ENCODE measurements at regions not wholly inside any gene's neighbourhood (a gene's known extent, or its start where the extent isn't known, plus 50 kb on each side); places are given as distances from the start of the nearest gene placed in this dataset.

DNA sequence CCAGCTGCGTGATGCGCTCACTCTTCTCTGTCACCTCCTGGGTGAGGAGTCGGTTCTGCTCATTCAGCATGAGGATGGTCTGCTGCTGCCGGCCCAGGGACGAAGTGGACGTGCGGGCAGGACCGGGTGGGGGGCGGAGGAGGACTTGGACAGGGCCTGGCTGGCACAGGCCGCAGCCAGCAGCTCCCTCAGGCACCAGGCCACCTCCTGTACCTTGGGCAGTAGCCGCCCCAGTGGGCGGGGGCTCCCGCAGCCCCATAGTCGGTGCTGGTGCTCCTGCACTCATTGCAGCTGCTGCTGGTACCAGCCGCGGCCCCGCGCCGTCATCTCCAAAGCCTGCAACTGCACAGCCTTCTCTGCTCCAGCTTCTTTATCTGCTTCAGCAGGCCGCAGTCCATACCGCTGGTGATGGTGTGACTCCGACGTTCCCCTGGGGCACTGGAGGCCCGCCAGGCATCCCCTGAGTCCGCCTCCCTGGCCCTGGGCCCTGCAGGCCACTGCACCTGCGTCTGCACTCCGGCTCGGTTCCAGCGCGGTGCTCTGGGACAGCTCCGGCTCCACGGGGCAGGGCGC, 884.9 kb upstream of the ZNF722 start:
- DNase-seq (ENCODE audit: low spot score) (no peak), ATAC-seq (no peak)
- no peaks in the 10 kb centered on the region for H3K9me2 ChIP-seq (ENCODE audit: insufficient read depth)
- no peaks in the 10 kb centered on the region for H3F3A ChIP-seq (replicated peaks; ENCODE audit: low read depth)
- H3K4me3 ChIP-seq, result no peak overlapping the region
- H3K27ac ChIP-seq (ENCODE audit: low read depth), result no peak overlapping the region
- H3K4me1 Mint-ChIP-seq, result no peaks in the 10 kb centered on the region
- TF ChIP-seq, protein P1, sequence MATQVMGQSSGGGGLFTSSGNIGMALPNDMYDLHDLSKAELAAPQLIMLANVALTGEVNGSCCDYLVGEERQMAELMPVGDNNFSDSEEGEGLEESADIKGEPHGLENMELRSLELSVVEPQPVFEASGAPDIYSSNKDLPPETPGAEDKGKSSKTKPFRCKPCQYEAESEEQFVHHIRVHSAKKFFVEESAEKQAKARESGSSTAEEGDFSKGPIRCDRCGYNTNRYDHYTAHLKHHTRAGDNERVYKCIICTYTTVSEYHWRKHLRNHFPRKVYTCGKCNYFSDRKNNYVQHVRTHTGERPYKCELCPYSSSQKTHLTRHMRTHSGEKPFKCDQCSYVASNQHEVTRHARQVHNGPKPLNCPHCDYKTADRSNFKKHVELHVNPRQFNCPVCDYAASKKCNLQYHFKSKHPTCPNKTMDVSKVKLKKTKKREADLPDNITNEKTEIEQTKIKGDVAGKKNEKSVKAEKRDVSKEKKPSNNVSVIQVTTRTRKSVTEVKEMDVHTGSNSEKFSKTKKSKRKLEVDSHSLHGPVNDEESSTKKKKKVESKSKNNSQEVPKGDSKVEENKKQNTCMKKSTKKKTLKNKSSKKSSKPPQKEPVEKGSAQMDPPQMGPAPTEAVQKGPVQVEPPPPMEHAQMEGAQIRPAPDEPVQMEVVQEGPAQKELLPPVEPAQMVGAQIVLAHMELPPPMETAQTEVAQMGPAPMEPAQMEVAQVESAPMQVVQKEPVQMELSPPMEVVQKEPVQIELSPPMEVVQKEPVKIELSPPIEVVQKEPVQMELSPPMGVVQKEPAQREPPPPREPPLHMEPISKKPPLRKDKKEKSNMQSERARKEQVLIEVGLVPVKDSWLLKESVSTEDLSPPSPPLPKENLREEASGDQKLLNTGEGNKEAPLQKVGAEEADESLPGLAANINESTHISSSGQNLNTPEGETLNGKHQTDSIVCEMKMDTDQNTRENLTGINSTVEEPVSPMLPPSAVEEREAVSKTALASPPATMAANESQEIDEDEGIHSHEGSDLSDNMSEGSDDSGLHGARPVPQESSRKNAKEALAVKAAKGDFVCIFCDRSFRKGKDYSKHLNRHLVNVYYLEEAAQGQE (IDR thresholded peaks at IDR 0.05; ENCODE audit: unreplicated experiment), result no peak
- TF ChIP-seq JUNB (IDR thresholded peaks at IDR 0.05; ENCODE audit: unreplicated experiment), result no peak
- TF ChIP-seq CREB1 (CRISPR knock-in tag; IDR thresholded peaks at IDR 0.05; ENCODE audit: low read depth), result no peak
- no peak for TF ChIP-seq EZH2 (IDR thresholded peaks at IDR 0.05; ENCODE audit: low read depth, unreplicated experiment)
- TF ChIP-seq NANOG (IDR thresholded peaks at IDR 0.05; ENCODE audit: borderline replicate concordance), result no peak
- TF ChIP-seq, protein P2, sequence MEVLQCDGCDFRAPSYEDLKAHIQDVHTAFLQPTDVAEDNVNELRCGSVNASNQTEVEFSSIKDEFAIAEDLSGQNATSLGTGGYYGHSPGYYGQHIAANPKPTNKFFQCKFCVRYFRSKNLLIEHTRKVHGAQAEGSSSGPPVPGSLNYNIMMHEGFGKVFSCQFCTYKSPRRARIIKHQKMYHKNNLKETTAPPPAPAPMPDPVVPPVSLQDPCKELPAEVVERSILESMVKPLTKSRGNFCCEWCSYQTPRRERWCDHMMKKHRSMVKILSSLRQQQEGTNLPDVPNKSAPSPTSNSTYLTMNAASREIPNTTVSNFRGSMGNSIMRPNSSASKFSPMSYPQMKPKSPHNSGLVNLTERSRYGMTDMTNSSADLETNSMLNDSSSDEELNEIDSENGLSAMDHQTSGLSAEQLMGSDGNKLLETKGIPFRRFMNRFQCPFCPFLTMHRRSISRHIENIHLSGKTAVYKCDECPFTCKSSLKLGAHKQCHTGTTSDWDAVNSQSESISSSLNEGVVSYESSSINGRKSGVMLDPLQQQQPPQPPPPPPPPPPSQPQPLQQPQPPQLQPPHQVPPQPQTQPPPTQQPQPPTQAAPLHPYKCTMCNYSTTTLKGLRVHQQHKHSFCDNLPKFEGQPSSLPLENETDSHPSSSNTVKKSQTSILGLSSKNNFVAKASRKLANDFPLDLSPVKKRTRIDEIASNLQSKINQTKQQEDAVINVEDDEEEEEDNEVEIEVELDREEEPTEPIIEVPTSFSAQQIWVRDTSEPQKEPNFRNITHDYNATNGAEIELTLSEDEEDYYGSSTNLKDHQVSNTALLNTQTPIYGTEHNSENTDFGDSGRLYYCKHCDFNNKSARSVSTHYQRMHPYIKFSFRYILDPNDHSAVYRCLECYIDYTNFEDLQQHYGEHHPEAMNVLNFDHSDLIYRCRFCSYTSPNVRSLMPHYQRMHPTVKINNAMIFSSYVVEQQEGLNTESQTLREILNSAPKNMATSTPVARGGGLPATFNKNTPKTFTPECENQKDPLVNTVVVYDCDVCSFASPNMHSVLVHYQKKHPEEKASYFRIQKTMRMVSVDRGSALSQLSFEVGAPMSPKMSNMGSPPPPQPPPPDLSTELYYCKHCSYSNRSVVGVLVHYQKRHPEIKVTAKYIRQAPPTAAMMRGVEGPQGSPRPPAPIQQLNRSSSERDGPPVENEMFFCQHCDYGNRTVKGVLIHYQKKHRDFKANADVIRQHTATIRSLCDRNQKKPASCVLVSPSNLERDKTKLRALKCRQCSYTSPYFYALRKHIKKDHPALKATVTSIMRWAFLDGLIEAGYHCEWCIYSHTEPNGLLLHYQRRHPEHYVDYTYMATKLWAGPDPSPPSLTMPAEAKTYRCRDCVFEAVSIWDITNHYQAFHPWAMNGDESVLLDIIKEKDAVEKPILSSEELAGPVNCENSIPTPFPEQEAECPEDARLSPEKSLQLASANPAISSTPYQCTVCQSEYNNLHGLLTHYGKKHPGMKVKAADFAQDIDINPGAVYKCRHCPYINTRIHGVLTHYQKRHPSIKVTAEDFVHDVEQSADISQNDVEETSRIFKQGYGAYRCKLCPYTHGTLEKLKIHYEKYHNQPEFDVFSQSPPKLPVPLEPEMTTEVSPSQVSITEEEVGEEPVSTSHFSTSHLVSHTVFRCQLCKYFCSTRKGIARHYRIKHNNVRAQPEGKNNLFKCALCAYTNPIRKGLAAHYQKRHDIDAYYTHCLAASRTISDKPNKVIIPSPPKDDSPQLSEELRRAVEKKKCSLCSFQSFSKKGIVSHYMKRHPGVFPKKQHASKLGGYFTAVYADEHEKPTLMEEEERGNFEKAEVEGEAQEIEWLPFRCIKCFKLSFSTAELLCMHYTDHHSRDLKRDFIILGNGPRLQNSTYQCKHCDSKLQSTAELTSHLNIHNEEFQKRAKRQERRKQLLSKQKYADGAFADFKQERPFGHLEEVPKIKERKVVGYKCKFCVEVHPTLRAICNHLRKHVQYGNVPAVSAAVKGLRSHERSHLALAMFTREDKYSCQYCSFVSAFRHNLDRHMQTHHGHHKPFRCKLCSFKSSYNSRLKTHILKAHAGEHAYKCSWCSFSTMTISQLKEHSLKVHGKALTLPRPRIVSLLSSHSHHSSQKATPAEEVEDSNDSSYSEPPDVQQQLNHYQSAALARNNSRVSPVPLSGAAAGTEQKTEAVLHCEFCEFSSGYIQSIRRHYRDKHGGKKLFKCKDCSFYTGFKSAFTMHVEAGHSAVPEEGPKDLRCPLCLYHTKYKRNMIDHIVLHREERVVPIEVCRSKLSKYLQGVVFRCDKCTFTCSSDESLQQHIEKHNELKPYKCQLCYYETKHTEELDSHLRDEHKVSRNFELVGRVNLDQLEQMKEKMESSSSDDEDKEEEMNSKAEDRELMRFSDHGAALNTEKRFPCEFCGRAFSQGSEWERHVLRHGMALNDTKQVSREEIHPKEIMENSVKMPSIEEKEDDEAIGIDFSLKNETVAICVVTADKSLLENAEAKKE (CRISPR knock-in tag; IDR thresholded peaks at IDR 0.05), result no peak
- TF ChIP-seq, protein P3, sequence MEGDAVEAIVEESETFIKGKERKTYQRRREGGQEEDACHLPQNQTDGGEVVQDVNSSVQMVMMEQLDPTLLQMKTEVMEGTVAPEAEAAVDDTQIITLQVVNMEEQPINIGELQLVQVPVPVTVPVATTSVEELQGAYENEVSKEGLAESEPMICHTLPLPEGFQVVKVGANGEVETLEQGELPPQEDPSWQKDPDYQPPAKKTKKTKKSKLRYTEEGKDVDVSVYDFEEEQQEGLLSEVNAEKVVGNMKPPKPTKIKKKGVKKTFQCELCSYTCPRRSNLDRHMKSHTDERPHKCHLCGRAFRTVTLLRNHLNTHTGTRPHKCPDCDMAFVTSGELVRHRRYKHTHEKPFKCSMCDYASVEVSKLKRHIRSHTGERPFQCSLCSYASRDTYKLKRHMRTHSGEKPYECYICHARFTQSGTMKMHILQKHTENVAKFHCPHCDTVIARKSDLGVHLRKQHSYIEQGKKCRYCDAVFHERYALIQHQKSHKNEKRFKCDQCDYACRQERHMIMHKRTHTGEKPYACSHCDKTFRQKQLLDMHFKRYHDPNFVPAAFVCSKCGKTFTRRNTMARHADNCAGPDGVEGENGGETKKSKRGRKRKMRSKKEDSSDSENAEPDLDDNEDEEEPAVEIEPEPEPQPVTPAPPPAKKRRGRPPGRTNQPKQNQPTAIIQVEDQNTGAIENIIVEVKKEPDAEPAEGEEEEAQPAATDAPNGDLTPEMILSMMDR (conservative IDR thresholded peaks at IDR 0.05; ENCODE audit: low read depth in 2 of 2), result no peak
- TF ChIP-seq STAT1 (IDR thresholded peaks at IDR 0.05; ENCODE audit: unreplicated experiment), result no peak
- TF ChIP-seq ZNF114 (CRISPR knock-in tag; IDR thresholded peaks at IDR 0.05), result no peak
- TF ChIP-seq, protein P4, sequence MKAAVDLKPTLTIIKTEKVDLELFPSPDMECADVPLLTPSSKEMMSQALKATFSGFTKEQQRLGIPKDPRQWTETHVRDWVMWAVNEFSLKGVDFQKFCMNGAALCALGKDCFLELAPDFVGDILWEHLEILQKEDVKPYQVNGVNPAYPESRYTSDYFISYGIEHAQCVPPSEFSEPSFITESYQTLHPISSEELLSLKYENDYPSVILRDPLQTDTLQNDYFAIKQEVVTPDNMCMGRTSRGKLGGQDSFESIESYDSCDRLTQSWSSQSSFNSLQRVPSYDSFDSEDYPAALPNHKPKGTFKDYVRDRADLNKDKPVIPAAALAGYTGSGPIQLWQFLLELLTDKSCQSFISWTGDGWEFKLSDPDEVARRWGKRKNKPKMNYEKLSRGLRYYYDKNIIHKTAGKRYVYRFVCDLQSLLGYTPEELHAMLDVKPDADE (IDR thresholded peaks at IDR 0.05), result no peak
- TF ChIP-seq EZH2phosphoT487 (IDR thresholded peaks at IDR 0.05; ENCODE audit: unreplicated experiment), result no peak
- H3K36me3 Mint-ChIP-seq (ENCODE audit: low read depth), result peaks cover 34% of the 10 kb centered on the region
- H3K27me3 Mint-ChIP-seq (ENCODE audit: insufficient read depth, low read depth, poor library complexity), result peaks cover 5% of the 10 kb centered on the region
- H3K27me3 ChIP-seq (ENCODE audit: insufficient read depth), result no peaks in the 10 kb centered on the region
- H2AFZ ChIP-seq, result no peak overlapping the region
- H4K20me1 ChIP-seq (replicated peaks; ENCODE audit: insufficient read depth), result no peaks in the 10 kb centered on the region
- no peak overlapping the region for H3K4me3 Mint-ChIP-seq
- H3K27ac Mint-ChIP-seq, result no peak overlapping the region
- H3K79me2 ChIP-seq (replicated peaks; ENCODE audit: insufficient read depth), result no peaks in the 10 kb centered on the region
- peaks cover 4% of the 10 kb centered on the region for H3K36me3 ChIP-seq (ENCODE audit: insufficient read depth)
- peaks cover 84% of the 10 kb centered on the region for H3K9me3 Mint-ChIP-seq
- H3K4me1 ChIP-seq (ENCODE audit: insufficient read depth), result no peaks in the 10 kb centered on the region
- H3K4me2 ChIP-seq, result no peak overlapping the region
